Activated CD4-positive, alpha-beta T cell treated with anti-CD3 and anti-CD28 coated beads, Interleukin-2, amount 10 ng/mL, durations not matched to agents 24 days and 14 days (primary cell): ENCODE measurements at regions not wholly inside any gene's neighbourhood (a gene's known extent, or its start where the extent isn't known, plus 50 kb on each side); places are given as distances from the start of the nearest gene placed in this dataset.

Source experiments
- DNase-seq: peaks from one replicate; pipeline ENCODE4 v3.0.0; 2022
- H3K27ac Mint-ChIP-seq: one replicate; pipeline ENCODE4 v1.8.0; 2022; ENCODE audit warnings: mild to moderate bottlenecking, mixed read lengths
- H3K27me3 Mint-ChIP-seq: one replicate; pipeline ENCODE4 v1.8.0; 2022; ENCODE audit warnings: mixed read lengths
- H3K36me3 Mint-ChIP-seq: one replicate; pipeline ENCODE4 v1.8.0; 2022; ENCODE audit warnings: low read depth, mild to moderate bottlenecking, mixed read lengths
- H3K4me1 Mint-ChIP-seq: one replicate; pipeline ENCODE4 v1.8.0; 2021; ENCODE audit warnings: mixed read lengths
- H3K4me3 Mint-ChIP-seq: one replicate; pipeline ENCODE4 v1.8.0; 2022; ENCODE audit warnings: mild to moderate bottlenecking, moderate library complexity, mixed read lengths
- H3K9me3 Mint-ChIP-seq: one replicate; pipeline ENCODE4 v1.8.0; 2021; ENCODE audit warnings: mixed read lengths
- intact Hi-C: fragments of 100-400 bp; cut with micrococcal nuclease; formaldehyde crosslinking; loops from one replicate; pipeline ENCODE4 v1.15.1; 2023

DNA sequence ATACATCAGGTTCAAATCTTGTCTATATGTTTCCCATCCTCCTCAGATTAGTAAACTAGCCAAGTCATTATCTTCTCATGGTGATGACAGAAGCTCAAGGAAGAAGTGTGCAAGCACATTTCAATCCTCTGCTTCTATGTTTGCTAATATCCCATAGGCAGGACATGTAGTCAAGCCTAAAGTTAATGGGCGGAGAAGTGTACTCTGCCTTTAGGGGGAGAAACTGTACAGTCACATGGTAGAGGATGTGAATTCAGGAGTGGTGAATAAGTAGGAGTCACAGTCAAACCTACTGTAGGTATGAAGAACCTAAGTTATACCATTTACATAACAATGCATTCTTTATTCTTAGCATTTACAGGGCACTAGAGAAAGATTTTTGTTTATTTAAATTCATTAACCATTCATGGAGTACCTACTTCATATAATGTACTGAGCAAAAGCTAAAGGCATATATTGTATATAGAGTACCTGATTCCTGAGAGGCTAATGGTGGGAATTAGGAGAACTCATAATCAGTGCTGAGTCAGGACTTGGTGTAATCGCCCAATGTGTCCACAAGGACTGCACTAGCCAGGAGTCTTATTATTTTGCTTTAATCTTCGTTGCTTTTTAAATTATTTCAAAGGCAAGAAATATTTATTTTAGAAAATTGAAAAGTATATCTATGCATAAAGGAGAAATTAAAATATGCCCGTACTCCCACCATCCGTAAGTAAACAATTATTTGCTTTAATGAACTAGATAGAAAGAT, 394.3 kb upstream of the ETAA1 start:
- Mint-ChIP-seq H3K4me3 (no peak overlapping the region), H3K27me3 (no peaks in the 10 kb centered on the region), H3K27ac (no peak overlapping the region), H3K36me3 (no peaks in the 10 kb centered on the region), H3K9me3 (no peaks in the 10 kb centered on the region), H3K4me1 (no peaks in the 10 kb centered on the region)
- intact Hi-C loops: no loop called here
- no peak for DNase-seq

DNA sequence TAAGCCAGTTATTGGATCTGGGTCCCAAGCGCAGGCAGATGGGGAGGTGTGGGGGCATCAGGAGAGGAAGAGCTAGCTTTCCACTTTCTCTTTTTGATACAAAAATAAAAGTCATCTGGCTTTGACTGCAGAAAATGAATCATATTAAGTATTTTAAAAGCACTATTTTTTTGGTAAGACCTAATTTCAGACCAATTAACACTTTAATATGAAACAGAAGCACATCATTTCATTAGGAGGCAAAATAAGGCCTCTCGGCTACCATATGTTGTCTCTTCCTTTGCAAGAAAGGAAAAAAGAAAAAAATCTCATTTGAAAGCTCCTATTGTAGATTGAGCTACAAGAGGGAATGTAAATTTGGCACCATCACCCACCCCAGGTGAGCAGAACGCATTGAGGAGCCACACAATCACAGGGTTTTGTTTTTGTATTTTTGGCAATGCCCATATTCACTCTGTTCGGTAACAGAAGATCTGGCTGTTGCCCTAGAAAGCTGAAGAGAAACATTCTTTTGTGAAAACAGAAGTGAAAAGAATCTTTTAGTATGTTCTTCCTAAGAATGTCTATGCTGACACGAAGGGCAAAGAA, 390.7 kb upstream of the ETAA1 start:
- H3K4me1 Mint-ChIP-seq: no peaks in the 10 kb centered on the region
- H3K36me3 Mint-ChIP-seq: no peaks in the 10 kb centered on the region
- intact Hi-C loops: no loop called here
- H3K4me3 Mint-ChIP-seq: no peak overlapping the region
- H3K27me3 Mint-ChIP-seq: no peaks in the 10 kb centered on the region
- no peak overlapping the region for H3K27ac Mint-ChIP-seq
- no peaks in the 10 kb centered on the region for H3K9me3 Mint-ChIP-seq
- no peak for DNase-seq

DNA sequence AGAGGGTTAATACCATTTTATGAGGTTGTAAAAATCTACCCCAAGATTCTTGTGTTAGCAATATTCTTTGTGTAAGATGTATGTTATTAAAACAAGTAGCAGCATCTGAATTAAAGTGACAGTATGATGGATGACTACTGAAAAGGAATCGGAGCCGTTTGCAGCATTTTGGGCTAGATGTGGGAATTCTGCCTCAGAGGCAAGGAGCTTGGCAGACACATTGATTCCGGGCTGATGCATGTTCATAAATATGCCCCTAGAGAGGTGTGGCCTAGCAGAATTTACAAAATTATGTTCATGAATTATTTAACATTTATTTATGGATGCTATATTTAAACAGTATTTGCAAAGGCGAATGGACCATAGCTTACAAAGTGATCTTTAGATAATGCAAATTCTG, 389.0 kb upstream of the ETAA1 start:
- Mint-ChIP-seq H3K4me3 (no peak overlapping the region), H3K27me3 (no peaks in the 10 kb centered on the region), H3K4me1 (no peaks in the 10 kb centered on the region), H3K9me3 (no peaks in the 10 kb centered on the region), H3K36me3 (no peaks in the 10 kb centered on the region), H3K27ac (no peak overlapping the region)
- intact Hi-C loops: no loop called here
- DNase-seq: no peak

DNA sequence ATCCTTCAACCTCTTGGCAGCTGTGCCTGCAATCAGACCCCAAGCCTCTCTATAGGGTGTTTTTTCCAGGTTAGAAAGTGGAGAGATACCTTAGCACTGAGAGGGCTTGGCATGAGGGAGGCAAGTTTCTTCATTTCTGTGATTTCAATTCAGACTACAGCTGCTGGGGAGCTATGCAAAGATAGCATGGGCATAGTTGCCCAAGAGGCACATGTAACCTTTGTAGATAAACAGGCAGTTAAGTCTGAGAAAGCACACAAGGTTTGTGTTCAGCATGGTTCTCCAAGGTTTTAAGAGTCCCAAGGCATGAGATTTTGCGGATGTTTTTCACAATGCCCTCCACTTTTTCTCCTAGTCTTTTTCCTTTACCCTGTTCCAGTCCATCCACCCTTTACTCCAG, 385.0 kb upstream of the ETAA1 start:
- intact Hi-C loops: no loop called here
- H3K36me3 Mint-ChIP-seq: no peaks in the 10 kb centered on the region
- DNase-seq: no peak
- H3K4me1 Mint-ChIP-seq: no peaks in the 10 kb centered on the region
- no peaks in the 10 kb centered on the region for H3K27me3 Mint-ChIP-seq
- no peak overlapping the region for H3K27ac Mint-ChIP-seq
- H3K9me3 Mint-ChIP-seq: no peaks in the 10 kb centered on the region
- no peak overlapping the region for H3K4me3 Mint-ChIP-seq

DNA sequence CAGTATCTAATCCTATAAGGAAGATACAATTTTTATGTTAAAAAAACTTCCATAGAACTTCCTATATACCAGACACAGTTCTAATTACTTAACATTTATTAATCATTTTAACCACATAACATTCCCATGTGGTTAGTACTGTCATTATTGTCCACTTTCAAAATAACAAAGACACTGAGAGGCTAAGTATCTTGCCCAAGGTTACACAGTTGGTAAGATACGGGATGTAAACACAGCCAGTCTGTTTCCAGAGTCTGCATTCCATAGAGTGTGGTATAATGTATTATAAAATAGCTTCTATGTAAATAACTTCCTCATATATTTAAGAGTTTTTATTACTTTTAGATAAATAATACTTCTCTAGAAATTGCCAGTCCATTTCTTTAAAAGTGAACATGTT, 383.3 kb upstream of the ETAA1 start:
- H3K27ac Mint-ChIP-seq: no peak overlapping the region
- intact Hi-C loops: no loop called here
- no peaks in the 10 kb centered on the region for H3K27me3 Mint-ChIP-seq
- H3K4me3 Mint-ChIP-seq: no peak overlapping the region
- no peak for DNase-seq
- no peaks in the 10 kb centered on the region for H3K36me3 Mint-ChIP-seq
- H3K4me1 Mint-ChIP-seq: no peaks in the 10 kb centered on the region
- H3K9me3 Mint-ChIP-seq: no peaks in the 10 kb centered on the region

DNA sequence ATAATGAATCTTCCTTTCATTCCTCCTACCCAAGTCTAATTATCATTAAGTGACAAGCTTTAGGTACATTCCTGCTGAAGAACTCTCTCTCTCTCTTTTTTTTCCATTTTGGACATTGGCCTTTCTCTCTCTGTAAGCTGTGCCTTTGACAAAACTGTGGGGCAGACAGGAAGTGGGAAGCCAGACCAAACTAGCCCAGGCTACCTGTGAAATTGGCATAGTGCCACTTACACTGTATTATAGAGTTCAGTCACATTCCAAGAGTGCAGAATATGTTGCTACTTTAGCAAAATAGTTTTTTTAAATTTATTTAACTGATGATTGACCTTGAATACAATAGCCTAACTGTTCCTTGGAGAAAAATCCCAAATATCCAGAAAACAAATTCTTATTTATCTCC, 381.5 kb upstream of the ETAA1 start:
- H3K36me3 Mint-ChIP-seq: no peaks in the 10 kb centered on the region
- no peaks in the 10 kb centered on the region for H3K4me1 Mint-ChIP-seq
- H3K9me3 Mint-ChIP-seq: no peaks in the 10 kb centered on the region
- H3K27ac Mint-ChIP-seq: no peak overlapping the region
- no peaks in the 10 kb centered on the region for H3K27me3 Mint-ChIP-seq
- H3K4me3 Mint-ChIP-seq: no peak overlapping the region
- intact Hi-C loops: no loop called here
- no peak for DNase-seq

DNA sequence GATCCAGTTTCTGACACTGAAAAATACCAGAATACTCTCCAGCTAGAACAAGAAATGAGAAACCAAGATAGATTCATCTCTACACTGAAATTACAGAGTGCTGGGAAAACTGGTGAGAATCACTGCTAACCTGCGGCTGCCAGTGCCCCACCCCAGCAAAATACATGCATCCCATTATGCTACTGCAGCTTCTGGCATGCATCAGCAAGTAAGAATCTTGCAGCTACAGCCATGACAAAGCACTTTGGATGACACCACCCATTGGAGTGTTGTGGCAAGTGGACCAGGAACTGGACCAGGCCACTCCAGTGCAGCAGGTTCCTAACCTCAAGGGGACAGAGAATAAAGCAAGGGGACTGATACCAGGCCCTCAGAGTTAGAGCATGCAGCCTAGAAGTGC, 378.8 kb upstream of the ETAA1 start:
- Mint-ChIP-seq H3K9me3 (peaks cover 2% of the 10 kb centered on the region), H3K4me3 (no peak overlapping the region), H3K36me3 (no peaks in the 10 kb centered on the region), H3K4me1 (no peaks in the 10 kb centered on the region), H3K27ac (no peak overlapping the region), H3K27me3 (no peaks in the 10 kb centered on the region)
- intact Hi-C loops: no loop called here
- DNase-seq: peak; percentile 29

DNA sequence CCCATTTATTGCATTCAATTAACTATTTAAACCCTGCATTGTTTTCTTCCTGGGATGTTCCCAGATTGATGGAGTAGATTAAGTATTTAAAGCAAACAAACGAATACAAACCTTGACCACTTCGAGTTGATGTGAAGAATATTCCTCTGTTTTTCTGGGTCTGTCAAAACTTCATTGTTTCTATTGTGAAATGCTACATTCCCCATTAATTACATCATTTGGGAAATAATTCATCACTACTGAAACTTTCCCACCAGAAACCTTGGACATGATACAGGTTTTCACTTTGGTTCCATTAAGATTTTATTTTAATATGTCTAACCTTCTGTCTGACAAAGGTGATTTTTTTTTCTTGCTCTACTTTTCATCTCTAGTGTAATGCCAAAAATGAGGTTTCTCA, 365.1 kb upstream of the ETAA1 start:
- Mint-ChIP-seq H3K9me3 (no peaks in the 10 kb centered on the region), H3K36me3 (no peaks in the 10 kb centered on the region), H3K4me1 (no peaks in the 10 kb centered on the region), H3K27ac (no peak overlapping the region), H3K27me3 (no peaks in the 10 kb centered on the region), H3K4me3 (no peak overlapping the region)
- DNase-seq: peak; percentile 0
- intact Hi-C loops: no loop called here

DNA sequence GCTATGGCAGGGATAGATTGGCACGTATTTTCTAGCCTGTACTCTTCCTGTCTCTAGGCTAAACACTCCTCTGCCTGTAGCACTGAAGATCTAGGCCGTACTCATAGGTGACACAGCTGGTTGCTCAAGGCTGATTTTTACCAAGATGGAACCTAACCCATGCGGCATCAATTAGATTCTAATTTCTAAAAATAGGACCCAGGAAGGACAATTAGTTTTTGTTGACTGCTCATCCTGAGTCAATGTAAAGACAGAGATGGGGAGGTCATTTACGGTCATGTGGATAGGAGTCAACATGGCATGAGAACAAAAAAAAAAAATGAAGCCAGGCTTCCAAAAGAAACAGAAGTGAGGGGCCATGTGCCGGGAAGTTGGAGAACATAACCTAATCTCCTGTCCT, 360.7 kb upstream of the ETAA1 start:
- Mint-ChIP-seq H3K4me1 (no peaks in the 10 kb centered on the region), H3K9me3 (no peaks in the 10 kb centered on the region), H3K27ac (no peak overlapping the region), H3K4me3 (no peak overlapping the region), H3K27me3 (no peaks in the 10 kb centered on the region), H3K36me3 (no peaks in the 10 kb centered on the region)
- intact Hi-C loops: no loop called here
- peak; percentile 30 for DNase-seq

DNA sequence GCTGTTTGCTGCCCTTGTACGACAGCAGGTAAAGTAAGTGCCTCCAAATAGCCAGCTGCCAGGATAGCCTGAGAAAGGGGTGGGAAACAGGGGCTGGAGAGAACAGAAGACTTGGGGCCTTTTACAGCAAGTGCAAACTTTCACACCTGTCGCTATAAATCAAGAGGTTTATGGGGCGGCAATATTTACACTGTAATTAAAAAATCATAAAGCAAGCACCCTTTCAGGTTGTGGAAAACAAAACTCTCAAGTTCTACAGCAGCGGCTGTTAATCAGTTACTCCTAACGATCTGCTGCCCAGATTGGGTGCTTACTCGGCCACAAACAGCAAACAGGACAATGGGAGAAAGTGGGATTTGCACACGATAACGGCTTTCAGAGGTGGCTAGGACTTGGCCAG, 359.5 kb upstream of the ETAA1 start:
- Mint-ChIP-seq H3K4me3 (no peak overlapping the region), H3K27me3 (no peaks in the 10 kb centered on the region), H3K4me1 (no peaks in the 10 kb centered on the region), H3K9me3 (no peaks in the 10 kb centered on the region), H3K36me3 (no peaks in the 10 kb centered on the region), H3K27ac (no peak overlapping the region)
- DNase-seq: peak; percentile 34
- intact Hi-C loops: no loop called here

DNA sequence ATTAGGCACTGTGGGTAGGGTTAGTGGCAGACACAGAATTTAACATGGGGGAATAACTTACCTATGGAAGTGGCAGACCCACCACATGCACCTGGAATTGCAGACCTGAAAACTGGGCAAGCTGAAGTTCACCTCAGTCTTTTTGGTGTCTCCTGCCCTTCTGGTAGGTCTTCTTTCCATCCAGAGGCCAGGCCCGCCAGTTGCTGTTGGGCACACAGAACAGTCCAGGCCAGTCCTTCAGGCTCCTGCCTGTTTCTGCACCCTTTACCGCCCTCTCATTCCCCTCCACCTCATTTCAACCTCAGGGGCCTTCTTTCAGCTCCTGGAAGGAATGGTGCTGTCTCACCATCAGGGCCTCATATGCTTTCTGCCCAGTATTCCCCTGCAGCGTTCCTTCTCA, 358.9 kb upstream of the ETAA1 start:
- intact Hi-C loops: no loop called here
- H3K4me1 Mint-ChIP-seq: no peaks in the 10 kb centered on the region
- no peaks in the 10 kb centered on the region for H3K36me3 Mint-ChIP-seq
- no peaks in the 10 kb centered on the region for H3K9me3 Mint-ChIP-seq
- no peak overlapping the region for H3K4me3 Mint-ChIP-seq
- no peaks in the 10 kb centered on the region for H3K27me3 Mint-ChIP-seq
- peak; percentile 20 for DNase-seq
- no peak overlapping the region for H3K27ac Mint-ChIP-seq

DNA sequence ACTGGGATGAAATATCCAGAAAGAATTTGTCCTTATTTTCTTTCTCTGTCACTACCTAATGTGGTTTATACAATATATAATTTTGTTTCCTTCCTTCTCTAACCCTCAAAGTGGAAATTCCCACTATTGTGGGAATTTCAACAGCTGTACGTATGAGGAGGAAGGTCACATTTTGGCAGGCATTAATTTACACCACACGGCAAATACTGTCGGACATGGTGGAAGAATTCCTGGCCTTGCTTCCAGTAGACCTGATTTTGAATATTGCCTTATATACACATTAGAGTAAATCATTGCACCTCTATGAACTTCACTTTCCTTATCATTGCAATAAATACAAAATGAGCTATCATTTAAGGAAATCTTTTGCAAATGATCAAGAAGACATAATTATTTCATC, 358.1 kb upstream of the ETAA1 start:
- Mint-ChIP-seq H3K4me1 (no peaks in the 10 kb centered on the region), H3K4me3 (no peak overlapping the region), H3K27ac (no peak overlapping the region), H3K27me3 (no peaks in the 10 kb centered on the region), H3K9me3 (no peaks in the 10 kb centered on the region), H3K36me3 (no peaks in the 10 kb centered on the region)
- peak; percentile 4 for DNase-seq
- intact Hi-C loops: no loop called here

DNA sequence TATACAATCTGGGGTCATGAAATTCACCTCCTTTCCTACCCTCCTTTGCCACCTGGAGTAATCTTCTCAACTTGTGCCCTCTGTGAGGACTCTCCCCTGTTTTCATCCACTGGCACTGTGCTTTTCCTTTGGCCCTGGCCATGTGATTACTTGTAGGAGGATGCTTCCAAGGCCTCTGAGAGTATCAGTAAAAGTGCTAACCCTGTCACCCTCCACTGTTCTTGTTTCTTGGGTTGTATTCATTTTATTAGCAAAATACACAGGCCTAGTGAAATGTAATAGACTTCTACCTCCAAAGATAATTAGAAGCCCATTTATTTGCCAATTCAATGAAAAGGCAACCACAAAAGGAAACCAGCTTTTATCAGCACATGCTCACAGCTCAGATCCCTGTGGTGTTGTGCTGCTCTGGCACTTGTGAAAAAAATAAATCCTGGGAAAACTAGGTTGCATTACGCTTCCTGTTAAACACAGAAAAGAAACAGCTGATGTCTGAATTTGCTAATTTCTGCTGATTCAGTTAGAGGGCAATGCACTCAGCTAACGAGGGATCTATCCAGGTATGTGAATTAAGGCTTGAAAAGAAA, 357.5 kb upstream of the ETAA1 start:
- H3K27ac Mint-ChIP-seq: no peak overlapping the region
- H3K36me3 Mint-ChIP-seq: no peaks in the 10 kb centered on the region
- H3K4me1 Mint-ChIP-seq: no peaks in the 10 kb centered on the region
- intact Hi-C loops: no loop called here
- H3K27me3 Mint-ChIP-seq: no peaks in the 10 kb centered on the region
- H3K9me3 Mint-ChIP-seq: no peaks in the 10 kb centered on the region
- no peak overlapping the region for H3K4me3 Mint-ChIP-seq
- DNase-seq: peak; percentile 3

DNA sequence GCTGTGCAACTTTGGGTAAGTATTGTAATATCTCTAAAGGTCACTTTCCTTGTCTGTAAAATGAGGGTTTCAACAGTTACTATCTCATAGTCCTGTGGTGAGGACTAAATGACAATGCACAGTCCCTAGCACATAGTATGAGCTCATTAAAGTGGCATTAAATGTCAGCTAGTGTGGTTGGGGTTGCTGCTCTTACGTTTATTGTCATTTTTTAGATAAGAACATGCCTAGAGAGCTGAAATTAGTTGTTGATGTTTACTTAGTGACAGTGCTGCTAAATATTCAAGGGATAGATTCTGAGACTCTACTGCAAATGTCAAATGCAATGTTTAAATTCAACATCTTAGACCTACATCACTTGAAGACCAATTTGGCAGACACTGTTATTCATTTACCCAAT, 356.1 kb upstream of the ETAA1 start:
- Mint-ChIP-seq H3K27me3 (no peaks in the 10 kb centered on the region), H3K9me3 (no peaks in the 10 kb centered on the region), H3K4me1 (no peaks in the 10 kb centered on the region), H3K27ac (no peak overlapping the region), H3K4me3 (no peak overlapping the region), H3K36me3 (no peaks in the 10 kb centered on the region)
- intact Hi-C loops: no loop called here
- DNase-seq: no peak
